Islet of Langerhans (tissue), 1 donor: ENCODE measurements at regions not wholly inside any gene's neighbourhood (a gene's known extent, or its start where the extent isn't known, plus 50 kb on each side); places are given as distances from the start of the nearest gene placed in this dataset.
A peak's percentile ranks its signal among the peaks of the same experiment; 100 is the strongest.
"Not testable (repeated sequence)": the region's sequence is repeated elsewhere in the genome, so short reads cannot be mapped to it uniquely, and the experiment has no call there.

Experiments used
- FAIRE-seq: peaks from one replicate; lab custom pipeline; 2011; peaks lifted over from hg19 to GRCh38; lab: Jason Lieb, UNC

- FAIRE-seq: no peak
These were observed 1164.7 kb downstream of the CDY2B start for GRCh38 chrY:16715278-16715677.

GRCh38 chrY:16673102-16673787 is 1206.8 kb downstream of the CDY2B start:
- FAIRE-seq: no peak

GRCh38 chrY:16668402-16668801 is 1211.6 kb downstream of the CDY2B start:
- FAIRE-seq: no peak

- no peak for FAIRE-seq
These were observed 1217.3 kb downstream of the CDY2B start for GRCh38 chrY:16662741-16663140.

GRCh38 chrY:16659340-16659739 is 1220.7 kb downstream of the CDY2B start:
- FAIRE-seq: no peak

- no peak for FAIRE-seq
These were observed 1226.0 kb downstream of the CDY2B start for GRCh38 chrY:16653971-16654370.

GRCh38 chrY:16645991-16646390 is 1234.0 kb downstream of the CDY2B start:
- no peak for FAIRE-seq

- no peak for FAIRE-seq
These were observed 1234.6 kb downstream of the CDY2B start for GRCh38 chrY:16645449-16645848.

GRCh38 chrY:16644270-16644800 is 1235.7 kb downstream of the CDY2B start:
- FAIRE-seq: no peak

- peak; percentile 66 for FAIRE-seq
These were observed 1240.2 kb downstream of the CDY2B start for GRCh38 chrY:16639777-16640176.

- not testable (repeated sequence) for FAIRE-seq
These were observed 1241.3 kb downstream of the CDY2B start for GRCh38 chrY:16638743-16639142.

- no peak for FAIRE-seq
These were observed 1243.8 kb downstream of the CDY2B start for GRCh38 chrY:16636254-16636653.

GRCh38 chrY:16629146-16629545 is 1250.9 kb downstream of the CDY2B start:
- no peak for FAIRE-seq

GRCh38 chrY:16627122-16627521 is 1252.9 kb downstream of the CDY2B start:
- no peak for FAIRE-seq

GRCh38 chrY:16616201-16616975 is 1263.6 kb downstream of the CDY2B start:
- FAIRE-seq: no peak

GRCh38 chrY:16608679-16609078 is 1271.3 kb downstream of the CDY2B start:
- no peak for FAIRE-seq

GRCh38 chrY:16602146-16602545 is 1277.9 kb downstream of the CDY2B start:
- FAIRE-seq: no peak

- no peak for FAIRE-seq
These were observed 1278.4 kb downstream of the CDY2B start for GRCh38 chrY:16601626-16602025.

GRCh38 chrY:16572061-16572460 is 1308.0 kb downstream of the CDY2B start:
- FAIRE-seq: no peak

GRCh38 chrY:16562491-16562890 is 1317.5 kb downstream of the CDY2B start:
- no peak for FAIRE-seq

- FAIRE-seq: no peak
These were observed 1358.0 kb downstream of the CDY2B start for GRCh38 chrY:16522021-16522420.

GRCh38 chrY:16502733-16503214 is 1377.2 kb downstream of the CDY2B start:
- no peak for FAIRE-seq

- no peak for FAIRE-seq
These were observed 1389.3 kb downstream of the CDY2B start for GRCh38 chrY:16490706-16491105.
